Transverse colon (tissue), 4 donors: ENCODE measurements at regions not wholly inside any gene's neighbourhood (a gene's known extent, or its start where the extent isn't known, plus 50 kb on each side); places are given as distances from the start of the nearest gene placed in this dataset.

Source experiments
- DNase-seq: peaks from one replicate; pipeline ENCODE4 v3.0.0-alpha.2; 2019
- H3K27ac ChIP-seq, 4 donors: fragments of 200-600 bp; sonication (generic); 2 replicates each; pipeline ENCODE4 v1.5.1; 2016 to 2018; ENCODE audit warnings: inconsistent platforms in 4 of 4
- H3K27me3 ChIP-seq: fragments of 200-600 bp; sonication (generic); 2 replicates; pipeline ENCODE4 v1.5.1; 2017; ENCODE audit warnings: inconsistent platforms
- H3K36me3 ChIP-seq, 4 donors: fragments of 200-600 bp; sonication (generic); 2 replicates each; pipeline ENCODE4 v1.5.1; 2017 to 2019; ENCODE audit warnings: inconsistent platforms in 4 of 4
- H3K4me1 ChIP-seq, 4 donors: fragments of 200-600 bp; sonication (generic); 2 replicates each; pipeline ENCODE4 v1.5.1; 2017 to 2020; ENCODE audit warnings: inconsistent platforms in 4 of 4
- H3K4me3 ChIP-seq, 4 donors: fragments of 200-600 bp; sonication (generic); 1 replicate in 1 of 4; 2 replicates in 3 of 4; pipeline versions ENCODE4 v1.5.1 to v1.6.1; 2017 to 2019; ENCODE audit warnings: inconsistent platforms in 4 of 4
- H3K9me3 ChIP-seq, 2 donors: fragments of 200-600 bp; sonication (generic); 2 replicates each; pipeline ENCODE4 v1.5.1; 2017 to 2019; ENCODE audit warnings: inconsistent platforms in 2 of 2
- EP300 ChIP-seq: sonication (generic); formaldehyde crosslinking; IDR thresholded peaks from one replicate; pipeline ENCODE4 v1.6.1; 2017; ENCODE audit warnings: antibody characterized with exemption, low read depth
- POLR2A ChIP-seq: fragments of 450-650 bp; IDR thresholded peaks from one replicate; pipeline ENCODE4 v1.6.1; 2016; ENCODE audit warnings: antibody characterized with exemption, mild to moderate bottlenecking, moderate library complexity
- POLR2AphosphoS5 ChIP-seq, 3 donors: sonication (generic); formaldehyde crosslinking; IDR thresholded peaks; one replicate each; pipeline ENCODE4 v1.6.1; 2016; ENCODE audit warnings: antibody characterized with exemption in 3 of 3
- whole genome bisulfite sequencing, 2 donors: methylation state at CpG; one replicate each; pipeline ENCODE4 v1.1.5; 2018; ENCODE audit warnings: low coverage in 1 of 2; 5-methylcytosine and 5-hydroxymethylcytosine counted together
- in situ Hi-C, 4 donors: fragments of 200-750 bp; cut with MboI; loops; one replicate each; pipeline versions ENCODE4 v1.15.0 to v1.15.1; 2017; ENCODE audit warnings: low sequenced_read_pairs in 3 of 4, low pct_ligation_motif_present in 1 of 4, low pct_unique_long_range_greater_than_20kb in 1 of 4
- intact Hi-C: fragments of 100-400 bp; cut with DNase I; formaldehyde crosslinking; loops from one replicate; pipeline ENCODE4 v1.15.1; 2023; ENCODE audit warnings: low total_unique reads
- TF ChIP-seq, protein P1 (sequence below), 5 experiments: fragments of 200-600 bp in 3 of 5; fragments of 450-650 bp in 2 of 5; sonication (generic) in 3 of 5; IDR thresholded peaks; 1 replicate in 2 of 5; 2 replicates in 3 of 5; pipeline ENCODE4 v1.5.1; 2016 to 2017; ENCODE audit warnings: antibody characterized with exemption in 5 of 5, inconsistent platforms in 3 of 5, mild to moderate bottlenecking in 2 of 5, moderate library complexity in 1 of 5

DNA sequence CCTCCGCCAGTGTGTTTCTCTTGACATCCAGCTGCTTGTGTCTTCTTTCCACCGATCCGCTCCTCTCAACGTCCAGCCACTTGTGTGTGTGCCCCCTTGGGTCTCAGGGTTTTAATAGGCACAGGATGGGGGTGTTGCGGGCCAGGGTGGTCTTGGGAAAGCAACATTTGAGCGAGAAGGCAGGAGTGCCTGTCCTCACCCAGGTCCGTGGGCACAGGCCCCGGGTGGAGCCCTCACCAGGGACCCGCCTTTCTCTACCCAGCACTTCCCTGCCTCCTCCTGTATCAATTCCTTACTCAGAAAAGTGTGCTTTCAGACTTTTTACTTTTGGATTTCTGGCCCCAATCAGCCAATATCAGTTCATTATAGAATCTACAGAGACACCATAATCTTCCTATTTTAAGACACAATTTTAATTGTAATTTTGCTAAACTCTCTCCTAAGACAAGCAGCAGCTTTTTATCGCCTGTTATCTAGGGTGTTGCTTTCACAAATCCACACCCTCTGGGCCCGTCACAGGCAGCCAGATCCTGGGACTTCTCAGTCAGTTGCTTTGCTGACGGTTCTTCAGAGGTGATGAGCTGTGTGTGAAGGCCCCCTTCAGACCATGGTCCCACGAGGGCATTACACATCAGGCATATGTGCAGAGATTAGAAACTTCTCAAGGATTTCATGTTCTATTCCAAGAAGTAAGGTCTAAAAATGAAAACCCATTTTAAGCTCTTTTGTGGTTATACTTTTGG lies 96.0 kb upstream of the FHL2 start:
- H3K4me1 ChIP-seq, result peaks cover 0 to 22% (median 5%) of the 10 kb centered on the region in 4 donors
- H3K9me3 ChIP-seq, result peaks cover 5 to 9% of the 10 kb centered on the region in 2 donors
- DNase-seq, result peak; percentile 56
- in situ Hi-C loops (no loop called here), intact Hi-C loops (no loop called here)
- no peaks in the 10 kb centered on the region for H3K27me3 ChIP-seq
- H3K27ac ChIP-seq, result peak overlapping the region in 2 of 4 donors; percentile 17 to 35
- H3K36me3 ChIP-seq, result no peaks in the 10 kb centered on the region
- H3K4me3 ChIP-seq, result no peak overlapping the region
- TF ChIP-seq POLR2AphosphoS5 (IDR thresholded peaks at IDR 0.05), result no peak
- TF ChIP-seq EP300, result no peak
- TF ChIP-seq POLR2A, result no peak
- TF ChIP-seq, protein P1, sequence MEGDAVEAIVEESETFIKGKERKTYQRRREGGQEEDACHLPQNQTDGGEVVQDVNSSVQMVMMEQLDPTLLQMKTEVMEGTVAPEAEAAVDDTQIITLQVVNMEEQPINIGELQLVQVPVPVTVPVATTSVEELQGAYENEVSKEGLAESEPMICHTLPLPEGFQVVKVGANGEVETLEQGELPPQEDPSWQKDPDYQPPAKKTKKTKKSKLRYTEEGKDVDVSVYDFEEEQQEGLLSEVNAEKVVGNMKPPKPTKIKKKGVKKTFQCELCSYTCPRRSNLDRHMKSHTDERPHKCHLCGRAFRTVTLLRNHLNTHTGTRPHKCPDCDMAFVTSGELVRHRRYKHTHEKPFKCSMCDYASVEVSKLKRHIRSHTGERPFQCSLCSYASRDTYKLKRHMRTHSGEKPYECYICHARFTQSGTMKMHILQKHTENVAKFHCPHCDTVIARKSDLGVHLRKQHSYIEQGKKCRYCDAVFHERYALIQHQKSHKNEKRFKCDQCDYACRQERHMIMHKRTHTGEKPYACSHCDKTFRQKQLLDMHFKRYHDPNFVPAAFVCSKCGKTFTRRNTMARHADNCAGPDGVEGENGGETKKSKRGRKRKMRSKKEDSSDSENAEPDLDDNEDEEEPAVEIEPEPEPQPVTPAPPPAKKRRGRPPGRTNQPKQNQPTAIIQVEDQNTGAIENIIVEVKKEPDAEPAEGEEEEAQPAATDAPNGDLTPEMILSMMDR (IDR thresholded peaks at IDR 0.05), result no peak
- WGBS, 2 donors, result 55 to 68% methylated on average over 4 to 13 of the region's 13 CpGs

DNA sequence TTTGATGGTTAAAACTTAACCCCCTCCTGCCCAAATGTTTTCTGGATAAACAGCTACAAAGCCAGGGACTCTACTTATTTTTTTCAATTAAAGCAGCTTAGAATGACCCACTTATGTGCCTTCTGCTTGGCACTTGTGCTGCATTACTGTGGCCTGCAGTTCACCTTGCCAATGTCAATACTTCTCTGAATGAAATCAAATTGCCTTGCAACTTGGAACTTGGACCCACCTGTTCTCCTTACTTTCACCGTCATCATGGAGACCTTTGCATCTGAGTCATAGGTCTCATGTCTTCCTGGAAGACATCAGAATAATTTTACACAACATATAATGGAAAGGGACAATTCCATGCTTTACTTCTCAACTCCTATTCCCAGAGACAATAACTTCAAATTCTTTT lies 92.1 kb upstream of the FHL2 start:
- intact Hi-C loops (no loop called here), in situ Hi-C loops (no loop called here)
- TF ChIP-seq EP300, result no peak
- TF ChIP-seq, protein P1 (IDR thresholded peaks at IDR 0.05), result no peak
- TF ChIP-seq POLR2AphosphoS5 (IDR thresholded peaks at IDR 0.05), result peak in 2 of 3 donors; percentile 37 to 64
- no peak for TF ChIP-seq POLR2A
- peak; percentile 34 for DNase-seq
- 52 to 60% methylated on average over 1 of the region's 1 CpG for WGBS, 2 donors
- Histone ChIP-seq H3K4me1 (peaks cover 0 to 22% (median 5%) of the 10 kb centered on the region in 4 donors), H3K36me3 (no peaks in the 10 kb centered on the region), H3K9me3 (peaks cover 5 to 9% of the 10 kb centered on the region in 2 donors), H3K27ac (peak overlapping the region in 3 of 4 donors; percentile 43 to 56 (median 52)), H3K27me3 (no peaks in the 10 kb centered on the region), H3K4me3 (no peak overlapping the region)

DNA sequence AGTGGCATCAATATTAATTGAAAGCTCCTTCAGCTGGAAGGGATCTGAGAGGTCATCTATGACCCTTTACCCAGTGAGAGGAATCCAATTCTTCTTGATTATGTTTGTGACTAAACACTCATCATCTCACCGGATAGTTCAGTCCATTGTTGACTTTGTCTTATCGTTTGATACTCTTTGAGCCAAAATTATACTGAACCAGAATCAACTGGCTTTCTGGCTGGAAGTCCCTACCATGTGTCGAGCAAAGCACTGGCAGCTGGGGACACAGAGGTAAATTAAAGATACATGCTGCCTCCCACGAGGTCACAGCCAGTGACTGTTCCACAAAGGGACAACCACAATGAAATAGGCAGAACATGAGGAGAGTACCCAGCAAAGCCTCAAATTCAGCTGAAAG lies 91.4 kb upstream of the FHL2 start:
- TF ChIP-seq POLR2AphosphoS5 (IDR thresholded peaks at IDR 0.05), result no peak
- no peak for TF ChIP-seq EP300
- TF ChIP-seq, protein P1 (IDR thresholded peaks at IDR 0.05), result no peak
- TF ChIP-seq POLR2A, result no peak
- Histone ChIP-seq H3K27ac (peak overlapping the region in 1 of 4 donors; percentile 56), H3K27me3 (no peaks in the 10 kb centered on the region), H3K4me3 (no peak overlapping the region), H3K9me3 (peaks cover 5 to 9% of the 10 kb centered on the region in 2 donors), H3K4me1 (peaks cover 0 to 18% (median 5%) of the 10 kb centered on the region in 4 donors), H3K36me3 (no peaks in the 10 kb centered on the region)
- in situ Hi-C loops (no loop called here), intact Hi-C loops (no loop called here)
- DNase-seq, result no peak
- WGBS, 2 donors, result 43 to 48% methylated on average over 3 to 4 of the region's 4 CpGs

DNA sequence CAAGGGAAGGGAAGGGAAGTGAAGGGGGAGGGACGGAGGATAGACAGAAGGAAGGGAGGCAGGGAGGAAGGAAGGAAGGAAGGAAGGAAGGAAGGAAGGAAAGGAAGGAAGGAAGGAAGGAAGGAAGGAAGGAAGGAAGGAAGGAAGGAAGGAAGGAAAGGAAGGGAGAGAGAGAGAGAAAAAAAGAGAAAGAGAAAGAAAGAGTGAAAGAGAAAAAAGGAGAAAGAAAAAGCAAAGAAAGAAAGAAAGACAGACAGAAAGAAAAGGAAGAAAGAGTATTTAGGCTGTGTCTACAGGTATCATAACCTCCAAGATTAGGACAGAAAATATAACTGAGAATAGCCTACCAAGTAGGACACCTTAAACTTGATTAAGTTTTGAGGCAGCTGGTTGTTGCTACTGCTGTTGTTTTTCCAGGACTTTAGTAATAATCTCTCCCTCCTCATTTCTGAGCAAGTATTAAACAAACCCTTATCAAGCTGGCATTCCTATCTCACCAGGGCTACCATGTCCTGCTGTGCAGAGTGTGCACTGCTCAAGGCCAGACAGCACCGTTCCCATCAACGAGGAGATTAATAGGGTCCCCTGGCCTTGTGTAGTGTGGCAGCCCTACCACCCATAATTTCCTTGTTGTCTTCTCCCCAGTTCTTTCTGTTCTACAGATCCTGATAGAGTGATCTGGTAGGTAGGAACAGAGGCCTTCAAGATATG lies 90.5 kb upstream of the FHL2 start:
- H3K36me3 ChIP-seq, result no peaks in the 10 kb centered on the region
- H3K4me1 ChIP-seq, result peaks cover 0 to 13% (median 1%) of the 10 kb centered on the region in 4 donors
- in situ Hi-C loops (no loop called here), intact Hi-C loops (no loop called here)
- no peak for DNase-seq
- 86 to 92% methylated on average over 2 to 3 of the region's 3 CpGs for WGBS, 2 donors
- H3K9me3 ChIP-seq, result peaks cover 5 to 9% of the 10 kb centered on the region in 2 donors
- H3K4me3 ChIP-seq, result no peak overlapping the region
- H3K27ac ChIP-seq, result no peak overlapping the region
- H3K27me3 ChIP-seq, result no peaks in the 10 kb centered on the region
- TF ChIP-seq POLR2AphosphoS5 (IDR thresholded peaks at IDR 0.05) (no peak), EP300 (no peak)
- TF ChIP-seq, protein P1 (IDR thresholded peaks at IDR 0.05), result no peak
